Frontal cortex (tissue), 3 donors: ENCODE measurements at regions not wholly inside any gene's neighbourhood (a gene's known extent, or its start where the extent isn't known, plus 50 kb on each side); places are given as distances from the start of the nearest gene placed in this dataset.
A peak's percentile ranks its signal among the peaks of the same experiment; 100 is the strongest.

Experiments
- DNase-seq, 2 donors: peaks; one replicate each; pipeline ENCODE4 v3.0.0; 2012; ENCODE audit warnings: low spot score in 2 of 2
- FAIRE-seq: peaks from 2 replicates; lab custom pipeline; 2012; peaks lifted over from hg19 to GRCh38; lab: Jason Lieb, UNC
- donor health status: control.
- donor health status: control.
- donor health status: control.

DNA sequence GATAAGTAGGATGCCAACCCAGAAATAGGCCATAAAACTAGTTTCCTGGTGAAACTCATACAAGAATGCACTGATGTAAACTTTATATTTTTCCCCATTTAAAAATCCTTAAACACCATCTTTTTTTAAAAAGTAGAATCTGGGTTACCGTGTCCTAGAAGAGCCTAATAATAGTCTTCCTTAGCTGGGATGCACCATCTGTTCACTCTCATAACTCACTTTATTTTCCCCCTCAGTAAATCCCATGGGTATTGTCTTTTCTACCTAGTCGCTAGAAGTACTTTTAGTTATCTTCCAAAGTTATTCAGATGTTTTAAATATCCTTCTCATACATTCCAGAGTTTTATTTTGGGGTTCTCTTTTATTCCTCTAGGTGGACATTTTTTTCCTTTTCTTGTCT, 250.2 kb downstream of the PLA2G4A start:
- FAIRE-seq (no peak), DNase-seq (no peak)

DNA sequence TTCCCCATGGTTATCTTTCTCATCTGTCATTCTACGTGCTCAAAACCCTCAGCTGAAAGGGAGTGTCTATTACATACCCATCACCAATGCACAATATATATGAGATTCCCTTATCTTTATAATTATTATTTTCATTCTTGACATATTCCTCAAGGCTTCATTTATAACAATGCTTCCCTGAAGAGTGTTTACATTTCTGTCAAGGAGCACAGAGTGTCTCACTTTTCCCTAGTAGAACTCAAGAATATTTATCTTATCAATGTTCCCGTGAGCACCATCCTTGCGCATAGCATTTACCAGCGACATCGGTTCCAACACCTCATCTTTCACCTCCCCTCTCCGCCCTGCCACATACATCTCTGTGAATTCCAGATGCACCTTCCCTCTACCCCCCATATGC, 250.6 kb downstream of the PLA2G4A start:
- DNase-seq = no peak
- FAIRE-seq = no peak

DNA sequence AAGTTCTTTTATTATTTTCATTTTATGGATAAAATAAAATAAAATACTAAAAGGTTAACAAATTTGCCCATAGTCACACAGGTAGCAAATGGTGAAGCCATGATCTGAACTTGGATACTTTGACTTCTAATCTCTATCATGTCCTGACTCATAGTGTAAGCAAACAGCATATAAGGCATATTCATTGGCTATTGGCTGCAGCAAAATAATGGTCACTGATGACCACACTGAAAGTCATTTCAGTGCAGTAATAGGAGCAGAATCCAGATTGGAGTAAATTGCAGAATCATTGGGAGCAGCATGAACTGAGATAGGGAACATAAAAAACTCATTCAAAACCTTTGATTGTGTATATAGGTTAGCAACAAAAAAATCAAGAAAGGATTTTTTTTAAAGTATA, 262.9 kb downstream of the PLA2G4A start:
- no peak for FAIRE-seq
- no peak for DNase-seq

DNA sequence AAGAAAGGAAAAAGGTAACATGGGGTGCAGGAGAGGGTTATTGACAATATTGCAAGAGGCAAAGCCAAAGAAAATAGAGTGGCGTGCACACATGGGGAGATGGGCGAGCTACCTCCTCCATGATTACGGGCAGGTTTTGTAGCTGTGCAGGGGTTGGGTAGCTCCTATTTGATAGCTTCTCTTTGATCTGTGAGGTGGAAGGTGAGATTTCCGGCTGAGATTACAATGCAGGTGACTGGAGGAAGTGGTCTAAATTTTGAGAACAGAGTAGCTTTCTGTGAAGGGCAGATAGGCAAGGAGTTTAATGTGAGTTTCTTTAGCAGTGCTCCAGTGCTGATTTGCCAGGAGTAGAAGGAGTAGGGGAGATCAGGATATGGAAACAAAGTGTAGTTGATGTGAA, 263.4 kb downstream of the PLA2G4A start:
- DNase-seq (no peak), FAIRE-seq (no peak)

DNA sequence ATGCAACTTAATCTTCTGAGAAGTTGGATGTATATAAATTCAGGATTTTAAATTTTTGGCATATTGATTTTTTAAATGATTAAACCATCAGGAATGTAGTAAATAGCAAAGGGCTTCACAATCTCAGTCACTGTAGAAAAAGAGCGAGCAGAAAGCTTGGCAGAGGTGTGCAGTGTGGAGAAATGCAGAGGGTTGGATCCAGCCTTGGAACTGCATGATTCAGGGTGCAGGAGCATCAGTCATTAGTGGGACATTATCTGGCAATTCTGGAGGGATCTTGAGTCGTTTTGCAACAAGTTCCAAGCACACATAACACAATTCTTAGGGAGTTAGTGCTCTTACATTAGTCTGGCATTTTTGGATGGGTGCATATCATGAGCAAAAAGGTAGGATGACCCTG, 267.9 kb downstream of the PLA2G4A start:
- FAIRE-seq (no peak), DNase-seq (no peak)

DNA sequence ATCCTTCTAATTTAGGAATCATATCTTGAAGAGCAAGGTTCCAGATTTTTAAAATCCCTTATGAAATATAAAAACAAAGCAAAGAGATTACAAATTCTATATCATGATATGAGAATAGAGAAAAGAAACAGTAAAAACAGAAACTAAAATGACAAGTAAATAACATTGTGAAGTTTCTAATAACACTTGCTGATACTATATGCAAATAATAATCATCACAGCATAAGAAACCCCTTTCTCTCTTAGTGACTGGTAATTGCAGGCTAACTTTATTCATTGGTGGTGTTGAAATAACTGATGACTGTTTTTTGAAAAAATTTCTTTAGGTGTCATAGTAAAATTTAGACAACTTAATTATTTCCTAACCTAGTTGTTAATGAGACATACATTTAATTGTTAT, 281.6 kb downstream of the PLA2G4A start:
- DNase-seq (no peak), FAIRE-seq (no peak)

DNA sequence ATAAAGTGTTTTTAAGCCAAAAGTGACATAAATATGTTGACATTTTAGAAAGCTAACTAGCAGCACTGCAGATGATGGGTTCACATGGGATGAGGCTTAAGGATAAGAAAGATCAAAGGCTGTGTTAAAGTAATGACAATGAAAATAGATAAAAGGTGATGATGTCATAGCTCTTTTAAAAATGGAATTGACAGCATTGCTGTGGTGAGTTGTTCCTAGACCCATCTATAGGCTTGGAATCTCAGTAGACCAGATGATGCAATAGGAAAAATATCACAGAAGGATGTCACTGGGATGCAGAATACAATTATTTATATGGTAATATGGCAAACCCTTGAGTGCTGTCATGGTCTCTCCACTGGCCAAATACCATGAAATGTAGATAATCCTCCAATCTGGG, 286.0 kb downstream of the PLA2G4A start:
- DNase-seq (no peak), FAIRE-seq (no peak)

DNA sequence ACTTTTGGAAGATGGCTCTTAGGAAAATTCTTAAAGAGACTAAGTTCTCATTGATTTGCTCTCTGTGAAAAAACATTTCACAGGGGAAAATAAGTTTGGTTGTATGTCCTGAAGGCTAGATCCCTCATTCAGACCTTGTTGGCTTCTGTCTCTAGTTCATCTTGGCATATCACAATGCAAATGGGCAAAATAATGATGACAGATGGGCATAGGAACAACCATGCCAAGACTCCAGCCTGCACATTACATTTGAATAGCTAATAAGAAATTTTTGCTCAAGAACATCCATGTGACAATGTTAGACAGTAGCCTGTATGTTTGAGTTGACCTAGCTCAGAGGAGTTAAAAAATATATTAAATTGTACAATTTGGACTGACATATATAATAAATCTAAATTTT, 292.9 kb downstream of the PLA2G4A start:
- FAIRE-seq (no peak), DNase-seq (no peak)

DNA sequence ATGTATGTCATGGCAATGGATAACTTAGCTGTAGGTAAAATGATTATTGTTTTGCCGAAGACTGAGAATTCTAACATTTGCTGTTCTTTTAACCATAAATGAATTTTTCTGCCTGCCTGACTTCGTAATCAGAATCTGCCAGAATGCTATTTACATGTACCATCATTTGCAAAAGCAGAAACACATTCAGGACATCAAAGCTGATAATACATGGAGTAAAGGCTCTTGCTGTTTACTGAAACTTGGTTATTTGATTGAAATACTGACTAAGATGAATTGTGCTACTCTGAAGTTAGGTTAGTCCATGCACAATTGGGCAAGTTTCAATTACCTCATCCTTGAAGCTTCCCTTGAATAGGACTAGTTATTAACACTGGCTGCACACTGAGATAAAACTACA, 293.8 kb downstream of the PLA2G4A start:
- DNase-seq (no peak), FAIRE-seq (no peak)

DNA sequence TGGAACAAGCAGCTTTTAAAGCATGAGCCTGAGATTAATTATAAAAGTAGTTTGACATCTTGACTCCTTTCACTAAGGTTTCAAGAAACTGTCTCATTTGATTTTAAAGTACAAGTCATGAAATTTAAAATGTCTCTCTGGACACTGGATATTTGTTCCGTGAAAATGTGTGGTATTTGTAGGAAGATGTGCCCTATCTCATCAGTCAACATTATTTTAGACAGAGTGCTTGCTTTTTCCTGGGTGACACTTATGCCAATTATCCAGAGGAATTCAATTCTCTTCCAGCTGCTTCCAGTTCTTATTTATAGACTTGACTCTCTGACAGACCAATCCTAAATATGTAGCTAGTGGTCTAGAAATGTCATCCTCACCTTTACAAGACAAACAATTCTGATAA, 300.4 kb downstream of the PLA2G4A start:
- DNase-seq (no peak), FAIRE-seq (no peak)

DNA sequence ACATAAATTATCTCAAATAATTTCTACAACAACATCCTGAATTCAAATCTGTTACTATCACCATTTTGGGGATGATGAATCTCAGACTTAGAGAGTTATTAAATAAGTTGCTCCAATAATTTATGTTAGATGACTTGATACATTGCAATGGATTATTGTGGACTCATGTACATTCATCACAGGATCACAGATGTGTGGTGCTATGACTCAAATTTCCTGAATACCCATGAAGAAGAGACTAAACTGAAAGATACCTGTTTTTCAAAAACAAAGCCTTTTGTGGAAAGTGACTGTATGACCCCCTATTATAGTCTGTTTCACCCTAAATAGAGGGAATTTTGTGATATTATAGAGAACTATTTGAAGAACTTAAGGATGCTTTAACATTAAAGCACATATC, 315.0 kb downstream of the PLA2G4A start:
- FAIRE-seq (no peak), DNase-seq (no peak)

DNA sequence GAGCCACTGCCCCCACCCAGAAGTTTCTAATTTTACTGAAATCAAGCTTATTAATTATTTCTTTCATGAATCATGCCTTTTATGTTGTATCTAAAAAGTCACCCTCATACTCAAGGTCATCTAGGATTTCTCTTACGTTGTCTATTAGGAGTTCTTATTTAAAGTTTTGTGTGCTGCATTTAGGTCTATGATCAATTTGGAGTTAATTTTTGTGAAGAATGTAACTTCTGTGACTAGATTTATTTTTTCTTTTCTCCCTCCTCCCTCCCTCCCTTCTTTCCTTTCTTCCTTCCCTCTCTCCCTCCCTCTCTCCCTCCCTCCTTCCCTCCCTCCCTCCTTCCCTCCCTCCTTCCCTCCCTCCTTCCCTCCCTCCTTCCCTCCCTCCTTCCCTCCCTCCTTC, 317.6 kb downstream of the PLA2G4A start:
- no peak for DNase-seq
- no peak for FAIRE-seq

DNA sequence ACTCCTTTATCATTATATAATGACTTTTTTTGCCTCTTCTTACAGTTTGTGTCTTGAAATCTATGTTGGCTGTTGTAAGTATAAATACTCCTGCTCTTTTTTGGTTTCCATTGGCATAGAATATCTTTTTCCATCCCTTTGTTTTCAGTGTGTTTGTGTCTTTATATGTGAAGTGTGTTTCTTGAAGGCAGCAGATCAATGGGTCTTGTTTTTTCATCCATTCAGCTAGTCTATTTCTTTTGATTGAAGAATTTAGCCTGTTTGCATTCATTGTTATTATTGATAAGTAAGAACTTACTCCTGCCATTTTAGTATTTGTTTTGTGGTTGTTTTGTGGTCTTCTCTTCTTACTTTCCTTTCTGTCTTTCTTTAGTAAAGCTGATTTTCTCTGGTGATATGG, 322.8 kb downstream of the PLA2G4A start:
- DNase-seq = no peak
- no peak for FAIRE-seq

DNA sequence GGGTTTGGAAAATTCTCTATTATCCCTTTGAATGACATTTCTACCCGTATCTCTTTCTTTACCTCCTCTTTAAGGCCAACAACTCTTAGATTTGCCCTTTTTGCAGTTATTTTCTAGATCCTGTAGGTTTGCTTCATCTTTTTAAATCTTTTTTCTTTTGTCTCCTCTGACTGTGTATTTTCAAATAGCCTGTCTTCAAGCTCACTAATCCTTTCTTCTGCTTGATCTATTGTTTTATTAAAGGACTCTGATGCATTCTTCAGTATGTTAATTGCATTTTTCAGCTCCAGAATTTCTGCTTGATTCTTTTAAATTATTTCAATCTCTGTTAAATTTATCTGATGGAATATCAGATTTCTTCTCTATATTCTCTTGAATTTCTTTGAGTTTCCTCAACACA, 324.3 kb downstream of the PLA2G4A start:
- DNase-seq = no peak

DNA sequence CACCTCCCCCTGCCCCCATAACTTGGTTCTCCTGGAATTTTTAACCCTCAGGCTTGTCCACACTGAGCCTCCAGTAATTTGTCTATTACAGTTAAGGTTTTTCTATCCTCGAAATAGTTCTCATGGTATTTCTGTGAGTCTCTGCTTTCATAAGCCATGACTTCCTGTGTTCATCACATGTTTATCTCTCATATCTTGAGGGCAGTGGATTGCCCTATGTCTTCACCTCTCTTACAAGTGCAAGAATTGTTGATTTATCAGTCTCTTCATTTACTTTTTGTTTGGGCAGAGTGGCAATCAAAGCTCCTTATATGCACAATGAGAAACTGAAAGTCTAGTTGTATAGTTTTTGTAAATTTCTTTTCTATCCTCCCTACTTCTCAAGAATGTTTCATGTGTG, 328.4 kb downstream of the PLA2G4A start:
- DNase-seq (no peak), FAIRE-seq (no peak)

More for the DNA sequence above, 324.3 kb downstream of the PLA2G4A start:
- no peak for FAIRE-seq

DNA sequence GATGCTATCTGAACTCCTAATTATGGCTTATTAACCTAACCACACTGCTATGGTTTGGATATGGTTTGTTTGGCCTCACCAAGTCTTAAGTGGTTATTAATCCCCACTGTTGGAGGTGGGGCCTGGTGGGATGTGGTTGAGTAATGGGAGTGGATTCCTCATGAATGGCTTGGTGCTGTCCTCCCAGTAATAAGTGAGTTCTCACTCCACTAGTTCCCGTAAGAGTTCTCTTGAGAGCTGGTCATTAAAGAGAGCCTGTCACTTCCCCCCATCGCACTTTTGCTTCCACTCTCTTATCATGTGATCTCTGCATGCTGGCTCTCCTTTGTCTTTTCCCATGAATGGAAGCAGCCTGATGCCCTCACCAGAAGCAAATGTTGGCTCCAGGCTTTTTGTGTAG, 328.8 kb downstream of the PLA2G4A start:
- DNase-seq = no peak
- FAIRE-seq = no peak

DNA sequence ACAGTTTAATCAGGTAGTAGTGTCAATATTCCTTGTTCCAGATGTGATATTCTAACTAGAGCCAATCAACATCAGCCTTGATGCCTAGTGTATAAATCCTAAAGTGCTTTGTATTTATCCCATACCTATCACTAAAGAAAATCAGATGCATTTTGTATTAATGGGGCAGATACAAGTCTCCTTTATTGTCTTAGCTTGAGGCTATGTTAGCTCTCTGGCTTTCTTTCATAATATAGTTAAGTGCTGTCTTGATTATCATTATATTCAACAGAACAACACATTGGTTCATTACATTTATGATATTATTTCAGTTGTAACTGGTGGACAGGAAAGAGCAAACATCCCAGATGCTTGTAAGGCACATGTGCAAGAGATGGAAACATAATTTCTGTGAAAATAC, 338.8 kb downstream of the PLA2G4A start:
- FAIRE-seq (no peak), DNase-seq (no peak)

DNA sequence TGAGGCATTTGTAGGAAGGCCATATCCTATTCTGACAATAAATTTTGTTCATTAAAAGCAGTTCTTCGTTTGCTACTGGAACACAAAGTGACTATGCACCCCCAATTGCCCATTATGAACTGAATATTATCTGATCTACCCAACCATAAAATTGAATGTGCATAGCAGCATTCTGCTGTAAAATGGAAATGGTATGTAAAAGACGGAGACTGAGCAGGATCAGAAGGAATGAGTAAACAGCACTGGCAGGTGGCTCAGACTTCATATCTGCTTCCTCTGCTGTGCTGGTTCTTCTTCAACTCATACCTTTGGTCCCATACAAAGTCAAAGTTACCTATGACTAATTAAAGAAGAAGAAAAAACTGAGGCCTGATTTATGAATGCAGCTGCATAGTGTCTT, 339.5 kb downstream of the PLA2G4A start:
- no peak for FAIRE-seq
- no peak for DNase-seq

DNA sequence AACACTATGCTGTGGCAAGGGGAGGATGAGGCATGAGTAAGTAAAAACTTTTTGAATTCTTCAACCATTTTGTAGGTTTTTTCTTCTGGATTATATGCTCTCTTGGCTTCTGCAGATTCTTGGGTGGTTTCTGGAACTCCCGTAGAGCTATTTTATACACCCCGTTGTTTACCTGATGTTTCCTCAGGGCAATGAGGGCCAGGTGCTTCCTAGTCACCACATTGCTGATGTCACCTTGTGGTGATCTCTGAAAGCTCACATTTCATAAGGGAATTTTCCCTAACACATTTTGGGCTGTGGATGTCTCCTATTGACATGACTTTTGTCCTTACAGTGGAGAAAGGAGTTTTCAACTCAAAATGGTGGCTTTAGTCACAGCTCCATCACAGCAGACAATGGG, 356.6 kb downstream of the PLA2G4A start:
- DNase-seq (no peak), FAIRE-seq (no peak)

DNA sequence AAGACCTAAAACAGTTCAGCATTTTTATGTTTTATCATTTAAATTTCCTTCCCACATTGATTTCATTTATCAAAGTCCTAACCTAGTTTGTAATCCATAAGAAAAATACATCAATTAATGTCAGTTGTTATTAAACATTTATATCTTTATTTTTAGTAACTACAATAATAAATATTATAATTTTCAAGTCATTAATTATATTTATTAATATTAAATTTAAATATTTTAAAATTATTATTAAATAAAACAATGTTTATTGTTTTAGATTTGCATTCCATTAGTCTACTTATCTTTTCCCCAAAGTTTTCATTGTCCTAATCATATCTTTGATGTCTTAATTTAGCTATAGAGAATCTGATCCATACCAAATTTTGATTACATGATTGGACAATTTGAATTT, 368.9 kb downstream of the PLA2G4A start:
- peak; percentile 97 for FAIRE-seq

DNA sequence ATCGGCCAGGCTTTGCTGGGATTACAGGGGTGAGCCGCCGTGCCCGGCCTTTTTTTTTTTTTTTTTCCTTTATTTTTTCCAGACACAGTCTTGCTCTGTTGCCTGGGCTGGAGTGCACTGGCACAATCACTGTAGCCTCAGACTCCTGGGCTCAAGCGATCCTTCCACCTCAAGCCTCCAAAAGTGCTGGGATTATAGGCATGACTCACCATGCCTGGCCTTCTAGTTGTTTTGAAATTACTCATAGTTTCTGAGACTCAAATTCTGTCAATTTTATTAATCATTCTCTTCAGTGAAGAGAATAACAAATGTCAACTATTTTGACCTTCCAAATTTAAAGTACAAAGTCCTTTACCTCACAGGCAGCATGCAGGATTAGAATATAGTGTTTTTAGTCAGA, 374.5 kb downstream of the PLA2G4A start:
- FAIRE-seq (no peak), DNase-seq (no peak)

More for the DNA sequence above, 368.9 kb downstream of the PLA2G4A start:
- no peak for DNase-seq

DNA sequence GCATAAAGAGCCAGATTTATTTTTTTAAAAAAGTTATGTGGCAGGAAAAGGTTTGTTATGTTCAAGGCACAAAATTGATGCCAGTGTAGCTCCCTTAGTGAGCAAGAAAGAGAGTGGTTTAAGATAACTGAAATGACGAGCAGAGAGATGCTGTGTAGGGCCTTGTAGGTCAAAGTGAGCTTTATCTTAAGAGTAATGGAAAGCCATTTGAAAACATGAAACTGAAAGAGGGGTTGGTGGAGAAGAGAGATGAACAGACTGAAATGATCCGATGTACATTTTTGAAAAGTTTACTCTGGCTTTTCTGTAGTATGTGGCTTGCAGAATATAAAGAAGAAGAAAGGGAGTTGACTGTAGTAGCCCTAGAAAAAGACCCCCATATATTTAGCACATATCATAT, 383.6 kb downstream of the PLA2G4A start:
- DNase-seq (no peak), FAIRE-seq (no peak)

DNA sequence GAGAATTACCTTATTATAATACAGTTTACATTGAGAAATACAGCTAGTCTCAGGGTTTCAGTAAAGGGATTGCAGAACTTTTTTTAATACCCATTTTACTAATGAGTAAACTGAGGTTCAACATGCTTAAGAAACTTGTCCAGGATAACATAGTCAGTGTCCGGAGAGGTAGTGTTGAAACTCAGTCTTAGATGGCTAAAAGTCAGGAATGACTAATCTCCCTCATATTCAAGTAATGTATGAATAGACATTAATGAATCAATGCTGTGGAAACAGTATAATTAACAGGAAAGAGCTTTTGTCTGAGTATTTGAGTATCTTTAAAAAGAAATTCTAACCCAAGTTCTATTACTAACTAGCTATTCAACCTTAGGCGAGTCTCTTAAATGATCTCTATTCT, 397.6 kb downstream of the PLA2G4A start:
- no peak for DNase-seq
- no peak for FAIRE-seq
